Memory B cell (primary cell): ENCODE measurements at regions not wholly inside any gene's neighbourhood (a gene's known extent, or its start where the extent isn't known, plus 50 kb on each side); places are given as distances from the start of the nearest gene placed in this dataset.

Source experiments
- ATAC-seq: fragments of 150-1000 bp; cut with Tn5 transposase; 2 replicates; pipeline ENCODE4 v1.10.0; 2021; ENCODE audit warnings: low read depth, mild to moderate bottlenecking, moderate library complexity
- DNase-seq, 2 donors: peaks; one replicate each; pipeline ENCODE4 v3.0.0; 2022; ENCODE audit warnings: low spot score in 2 of 2
- H3K27ac Mint-ChIP-seq: one replicate; pipeline ENCODE4 v1.8.0; 2022; ENCODE audit warnings: mild to moderate bottlenecking, moderate library complexity, mixed read lengths
- H3K27me3 Mint-ChIP-seq: one replicate; pipeline ENCODE4 v1.8.0; 2022; ENCODE audit warnings: mixed read lengths
- H3K36me3 Mint-ChIP-seq: one replicate; pipeline ENCODE4 v1.8.0; 2022; ENCODE audit warnings: mild to moderate bottlenecking, mixed read lengths
- H3K4me1 Mint-ChIP-seq: one replicate; pipeline ENCODE4 v1.8.0; 2022; ENCODE audit warnings: mixed read lengths
- H3K4me3 Mint-ChIP-seq: one replicate; pipeline ENCODE4 v1.8.0; 2022; ENCODE audit warnings: mild to moderate bottlenecking, moderate library complexity, mixed read lengths
- H3K9me3 Mint-ChIP-seq: one replicate; pipeline ENCODE4 v1.8.0; 2022; ENCODE audit warnings: mixed read lengths

- no peak for DNase-seq
- no peaks in the 10 kb centered on the region for H3K36me3 Mint-ChIP-seq
- H3K27me3 Mint-ChIP-seq, result no peaks in the 10 kb centered on the region
- no peak overlapping the region for H3K27ac Mint-ChIP-seq
- H3K9me3 Mint-ChIP-seq, result no peaks in the 10 kb centered on the region
- no peak for ATAC-seq
- no peak overlapping the region for H3K4me3 Mint-ChIP-seq
- no peaks in the 10 kb centered on the region for H3K4me1 Mint-ChIP-seq
Measured at GRCh38 chr9:13426606-13427005, 147.1 kb upstream of the MPDZ start.

- no peak overlapping the region for H3K27ac Mint-ChIP-seq
- DNase-seq, result no peak
- no peaks in the 10 kb centered on the region for H3K27me3 Mint-ChIP-seq
- H3K36me3 Mint-ChIP-seq, result no peaks in the 10 kb centered on the region
- H3K4me1 Mint-ChIP-seq, result no peaks in the 10 kb centered on the region
- no peaks in the 10 kb centered on the region for H3K9me3 Mint-ChIP-seq
- ATAC-seq, result no peak
- no peak overlapping the region for H3K4me3 Mint-ChIP-seq
Measured at GRCh38 chr9:13424872-13425271, 145.4 kb upstream of the MPDZ start.

DNA sequence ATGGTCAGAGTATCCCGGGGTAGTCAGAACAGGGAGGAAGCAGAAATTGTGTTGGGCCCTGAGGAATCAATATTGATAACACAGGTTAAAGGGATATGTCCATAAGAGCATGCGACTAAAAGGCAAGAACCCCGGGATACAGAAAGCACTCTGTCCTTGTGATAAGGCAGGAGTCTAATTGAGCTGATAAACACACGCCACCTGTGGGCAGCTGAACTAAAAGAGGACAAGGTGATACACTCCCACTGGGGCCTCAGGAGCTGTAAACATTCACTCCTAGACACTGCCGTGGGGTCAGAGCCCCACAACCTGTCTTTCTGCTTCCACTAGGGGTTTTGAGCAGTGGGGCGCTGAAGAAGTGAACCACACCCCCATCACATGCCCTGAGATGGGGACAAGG lies 144.7 kb upstream of the MPDZ start:
- no peaks in the 10 kb centered on the region for H3K4me1 Mint-ChIP-seq
- no peak overlapping the region for H3K4me3 Mint-ChIP-seq
- no peak overlapping the region for H3K27ac Mint-ChIP-seq
- ATAC-seq, result no peak
- no peak for DNase-seq
- no peaks in the 10 kb centered on the region for H3K27me3 Mint-ChIP-seq
- no peaks in the 10 kb centered on the region for H3K36me3 Mint-ChIP-seq
- no peaks in the 10 kb centered on the region for H3K9me3 Mint-ChIP-seq

- H3K36me3 Mint-ChIP-seq, result no peaks in the 10 kb centered on the region
- peaks cover 3% of the 10 kb centered on the region for H3K9me3 Mint-ChIP-seq
- H3K27me3 Mint-ChIP-seq, result no peaks in the 10 kb centered on the region
- ATAC-seq (no peak), DNase-seq (no peak)
- H3K4me3 Mint-ChIP-seq, result no peak overlapping the region
- H3K4me1 Mint-ChIP-seq, result no peaks in the 10 kb centered on the region
- H3K27ac Mint-ChIP-seq, result no peak overlapping the region
Measured at GRCh38 chr9:13414349-13414748, 134.9 kb upstream of the MPDZ start.

DNA sequence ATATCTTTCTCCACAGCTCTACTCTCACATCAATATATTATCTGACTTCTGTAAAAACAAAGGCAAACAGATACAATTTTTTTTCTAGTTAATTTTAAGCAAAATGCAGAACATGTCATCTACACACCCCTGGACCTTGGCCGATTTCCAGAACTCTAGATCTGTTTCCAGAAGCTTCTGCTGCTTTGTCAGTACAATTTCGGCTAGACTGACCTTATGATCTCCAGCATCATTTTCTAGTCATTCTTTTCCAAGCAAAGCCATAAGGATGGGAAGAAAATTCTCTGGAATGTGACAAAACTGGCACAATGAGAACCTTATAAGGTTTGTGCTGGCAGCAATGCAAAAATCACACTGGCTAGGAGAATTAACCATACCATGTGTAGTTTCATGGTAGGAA lies 132.8 kb upstream of the MPDZ start:
- no peak for DNase-seq
- Mint-ChIP-seq H3K9me3 (peaks cover 1% of the 10 kb centered on the region), H3K4me1 (no peaks in the 10 kb centered on the region), H3K36me3 (no peaks in the 10 kb centered on the region), H3K27ac (no peak overlapping the region), H3K27me3 (no peaks in the 10 kb centered on the region), H3K4me3 (no peak overlapping the region)
- no peak for ATAC-seq

GRCh38 chr9:13411791-13412190 lies 132.3 kb upstream of the MPDZ start:
- H3K36me3 Mint-ChIP-seq, result no peaks in the 10 kb centered on the region
- H3K27ac Mint-ChIP-seq, result no peak overlapping the region
- no peak for DNase-seq
- ATAC-seq, result no peak
- H3K27me3 Mint-ChIP-seq, result no peaks in the 10 kb centered on the region
- H3K4me3 Mint-ChIP-seq, result no peak overlapping the region
- H3K4me1 Mint-ChIP-seq, result no peaks in the 10 kb centered on the region
- H3K9me3 Mint-ChIP-seq, result peaks cover 1% of the 10 kb centered on the region

DNA sequence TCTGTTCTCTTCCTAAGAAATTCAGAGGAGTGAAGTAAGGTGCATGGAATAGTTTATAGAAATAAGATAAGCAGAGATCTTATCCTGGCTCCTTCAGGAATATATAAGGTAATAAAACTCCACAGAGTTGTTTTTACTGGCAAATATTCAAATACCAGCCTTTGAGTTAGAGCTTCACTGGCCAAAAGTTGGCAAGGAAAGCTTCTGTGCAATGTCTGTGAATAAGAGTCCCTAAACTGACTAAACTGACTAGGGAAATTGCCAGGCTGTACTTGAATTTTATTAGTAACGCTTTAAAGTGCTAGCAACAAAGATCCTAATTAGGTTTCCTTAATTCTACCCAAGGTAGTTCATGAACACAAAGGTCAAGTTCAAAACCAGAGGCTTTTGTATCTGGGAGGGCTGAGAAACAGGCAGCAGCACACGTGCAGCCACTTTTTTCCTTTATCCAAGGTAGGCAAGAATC lies 131.1 kb upstream of the MPDZ start:
- no peak for DNase-seq
- Mint-ChIP-seq H3K4me1 (no peaks in the 10 kb centered on the region), H3K4me3 (no peak overlapping the region)

DNA sequence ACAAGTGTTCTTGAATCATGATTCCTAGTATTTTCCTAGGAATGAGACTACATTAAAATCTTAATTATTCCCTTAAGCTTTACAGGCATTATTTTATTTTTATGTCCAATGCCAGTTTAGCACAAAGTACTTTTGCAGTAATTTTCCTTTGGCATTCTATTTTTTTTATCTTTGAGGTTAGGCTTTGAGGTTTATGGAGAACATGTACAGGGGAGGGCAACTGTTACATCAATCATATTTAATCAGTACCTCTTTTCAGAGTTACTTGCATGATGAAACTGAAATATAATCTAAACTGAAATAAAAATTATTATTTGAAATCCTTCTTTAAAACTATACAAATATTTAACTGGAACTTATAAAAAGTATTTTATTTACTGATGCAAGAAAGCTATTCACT lies 118.2 kb upstream of the MPDZ start:
- Mint-ChIP-seq H3K27me3 (no peaks in the 10 kb centered on the region), H3K27ac (no peak overlapping the region), H3K36me3 (no peaks in the 10 kb centered on the region)

More for the DNA sequence above, 131.1 kb upstream of the MPDZ start:
- no peak for ATAC-seq
- Mint-ChIP-seq H3K36me3 (no peaks in the 10 kb centered on the region), H3K27ac (no peak overlapping the region), H3K9me3 (peaks cover 1% of the 10 kb centered on the region), H3K27me3 (no peaks in the 10 kb centered on the region)

DNA sequence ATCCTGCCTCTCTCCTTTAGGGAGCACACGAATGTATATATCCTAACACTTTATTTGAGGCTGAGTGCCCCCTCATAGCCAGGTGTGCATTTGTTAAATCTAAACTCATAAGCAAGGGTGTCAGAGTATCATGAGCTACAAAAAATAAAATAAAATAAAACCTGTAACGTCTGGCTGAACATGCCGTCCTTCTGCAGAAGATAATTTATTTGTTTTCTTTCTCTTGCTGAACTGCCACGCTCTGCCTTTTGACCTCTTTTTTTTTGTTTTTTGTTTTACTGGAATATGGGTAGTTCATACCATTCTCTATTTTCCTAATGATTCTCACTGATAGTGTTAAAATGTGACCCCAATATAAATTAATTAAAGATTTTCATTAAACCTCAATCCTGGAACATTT lies 117.7 kb upstream of the MPDZ start:
- Mint-ChIP-seq H3K4me1 (no peaks in the 10 kb centered on the region), H3K27me3 (no peaks in the 10 kb centered on the region), H3K36me3 (no peaks in the 10 kb centered on the region), H3K27ac (no peak overlapping the region), H3K4me3 (no peak overlapping the region), H3K9me3 (peaks cover 4% of the 10 kb centered on the region)
- no peak for DNase-seq
- no peak for ATAC-seq

More for the DNA sequence above, 118.2 kb upstream of the MPDZ start:
- DNase-seq (no peak), ATAC-seq (no peak)
- Mint-ChIP-seq H3K4me1 (no peaks in the 10 kb centered on the region), H3K4me3 (no peak overlapping the region), H3K9me3 (peaks cover 4% of the 10 kb centered on the region)

DNA sequence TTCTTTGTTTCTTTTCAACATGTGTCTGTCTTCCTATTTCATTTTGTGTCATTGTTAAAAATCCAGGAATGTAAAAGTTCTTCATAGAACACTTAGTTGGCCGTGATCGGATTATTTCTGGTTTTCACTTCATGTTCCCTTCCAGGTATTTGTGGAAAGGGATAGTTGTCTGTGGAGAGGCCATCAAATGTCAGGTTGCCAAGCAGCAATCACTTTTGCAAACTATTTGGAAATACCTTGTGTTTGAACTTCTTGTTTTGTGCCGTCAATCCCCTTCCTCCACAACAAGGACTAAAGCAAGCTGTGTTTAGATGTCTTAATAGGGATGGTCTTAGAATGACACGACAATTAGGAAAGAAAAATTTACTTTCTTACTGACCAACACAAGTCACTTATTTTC lies 116.9 kb upstream of the MPDZ start:
- Mint-ChIP-seq H3K4me1 (no peaks in the 10 kb centered on the region), H3K4me3 (no peak overlapping the region)
- no peak for ATAC-seq

GRCh38 chr9:13395156-13395555 lies 115.7 kb upstream of the MPDZ start:
- peaks cover 9% of the 10 kb centered on the region for H3K9me3 Mint-ChIP-seq
- H3K36me3 Mint-ChIP-seq, result no peaks in the 10 kb centered on the region
- DNase-seq (no peak), ATAC-seq (no peak)
- H3K27me3 Mint-ChIP-seq, result no peaks in the 10 kb centered on the region
- H3K27ac Mint-ChIP-seq, result no peak overlapping the region
- no peak overlapping the region for H3K4me3 Mint-ChIP-seq
- H3K4me1 Mint-ChIP-seq, result no peaks in the 10 kb centered on the region

More for the DNA sequence above, 116.9 kb upstream of the MPDZ start:
- Mint-ChIP-seq H3K27me3 (no peaks in the 10 kb centered on the region), H3K9me3 (peaks cover 10% of the 10 kb centered on the region), H3K27ac (no peak overlapping the region), H3K36me3 (no peaks in the 10 kb centered on the region)
- DNase-seq, result no peak

DNA sequence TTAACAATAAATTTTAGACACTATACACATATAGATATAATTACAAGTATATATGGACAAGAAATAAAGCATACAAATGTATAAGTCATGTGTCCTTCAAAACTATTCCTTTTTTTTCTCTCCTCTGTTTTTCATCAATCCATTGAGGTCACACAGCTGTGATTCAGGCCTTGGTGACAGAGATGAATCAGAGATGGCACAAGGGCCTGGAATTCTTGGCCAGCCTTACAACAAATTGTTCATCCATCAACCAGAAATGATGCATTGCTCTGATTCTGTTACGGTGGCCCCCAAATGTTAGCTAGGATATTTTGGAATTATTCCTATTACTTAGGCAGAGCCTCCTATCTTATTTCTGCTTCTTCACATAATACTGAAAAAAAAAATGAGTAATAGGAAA lies 108.7 kb upstream of the MPDZ start:
- H3K4me3 Mint-ChIP-seq, result no peak overlapping the region
- ATAC-seq (no peak), DNase-seq (no peak)
- no peaks in the 10 kb centered on the region for H3K4me1 Mint-ChIP-seq
- H3K27ac Mint-ChIP-seq, result no peak overlapping the region
- no peaks in the 10 kb centered on the region for H3K36me3 Mint-ChIP-seq
- peaks cover 19% of the 10 kb centered on the region for H3K9me3 Mint-ChIP-seq
- H3K27me3 Mint-ChIP-seq, result no peaks in the 10 kb centered on the region

DNA sequence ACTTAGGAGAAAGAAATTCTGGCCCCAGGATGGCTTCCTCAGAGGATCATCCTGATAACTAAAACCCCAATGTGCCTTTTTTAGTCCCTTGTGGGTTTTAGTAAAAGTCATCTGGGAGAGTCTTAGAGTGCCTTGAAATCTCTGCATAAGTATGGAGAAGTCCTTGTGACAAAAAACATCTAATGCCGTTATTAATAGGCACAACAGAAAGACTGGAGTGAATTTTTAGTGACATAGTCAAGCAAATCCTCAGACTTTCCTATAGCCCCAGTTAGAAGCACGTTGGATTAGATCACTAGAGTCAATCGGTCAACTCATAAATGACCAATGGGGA lies 108.2 kb upstream of the MPDZ start:
- Mint-ChIP-seq H3K36me3 (no peaks in the 10 kb centered on the region), H3K4me1 (peaks cover 2% of the 10 kb centered on the region), H3K4me3 (no peak overlapping the region), H3K27me3 (no peaks in the 10 kb centered on the region), H3K9me3 (peaks cover 21% of the 10 kb centered on the region), H3K27ac (no peak overlapping the region)
- DNase-seq (no peak), ATAC-seq (no peak)

DNA sequence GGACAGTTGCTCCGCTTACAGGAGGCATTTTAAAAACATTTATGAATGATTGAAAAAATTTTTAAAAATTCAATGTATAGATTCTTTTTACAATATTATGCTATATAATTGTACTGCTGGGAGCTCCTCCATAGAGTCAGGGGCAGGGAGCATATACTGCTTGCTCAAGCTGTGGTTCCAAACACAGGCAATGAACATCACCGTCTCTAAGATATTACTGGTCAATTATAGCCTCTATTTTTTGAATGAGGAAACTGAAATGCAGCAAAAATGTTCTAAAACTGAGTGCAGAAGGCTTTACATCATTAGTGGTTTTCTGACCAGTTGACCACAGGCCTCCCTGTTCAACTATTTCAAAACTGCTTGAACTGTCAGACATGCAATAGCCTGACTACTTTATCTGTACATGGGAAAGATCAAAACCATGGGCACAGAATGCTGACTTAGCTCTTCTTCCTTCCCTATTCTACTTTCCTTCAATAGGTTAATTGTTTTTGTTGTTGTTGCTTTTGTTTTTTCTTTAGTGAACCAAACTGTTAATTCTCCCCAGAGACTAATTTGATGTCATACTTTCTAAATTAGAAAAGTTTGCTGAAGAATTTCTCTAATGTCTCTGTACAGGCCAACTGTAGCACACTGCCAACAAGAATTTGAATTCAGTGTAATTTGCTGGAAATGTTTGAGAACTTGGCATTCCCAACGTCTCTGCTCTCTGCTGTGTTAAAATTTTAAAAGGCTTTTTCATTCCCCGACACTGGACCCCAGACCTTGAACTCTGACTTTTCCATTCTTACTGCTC lies 107.6 kb upstream of the MPDZ start:
- DNase-seq, result no peak
- H3K27me3 Mint-ChIP-seq, result no peaks in the 10 kb centered on the region

DNA sequence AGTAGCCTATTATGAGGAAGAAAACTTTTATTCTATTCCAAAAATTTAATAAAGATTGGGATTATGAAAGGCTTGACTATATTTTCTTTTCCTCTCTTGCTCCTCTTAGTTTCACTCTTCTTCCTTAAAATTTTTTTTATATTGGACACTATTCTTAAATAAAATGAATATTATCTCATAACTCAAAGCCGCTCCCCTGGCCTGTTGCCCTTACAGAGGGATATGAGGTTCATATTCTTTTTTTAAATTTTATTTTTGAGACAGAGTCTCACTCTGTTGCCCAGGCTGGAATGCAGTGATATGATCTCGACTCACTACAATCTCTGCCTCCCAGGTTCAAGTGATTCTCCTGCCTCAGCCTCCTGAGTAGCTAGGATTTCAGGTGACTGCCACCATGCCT lies 106.8 kb upstream of the MPDZ start:
- no peak for ATAC-seq
- H3K4me1 Mint-ChIP-seq, result peaks cover 2% of the 10 kb centered on the region
- H3K9me3 Mint-ChIP-seq, result peaks cover 14% of the 10 kb centered on the region
- no peaks in the 10 kb centered on the region for H3K36me3 Mint-ChIP-seq
- no peak overlapping the region for H3K27ac Mint-ChIP-seq
- H3K4me3 Mint-ChIP-seq, result no peak overlapping the region
- no peak for DNase-seq
- no peaks in the 10 kb centered on the region for H3K27me3 Mint-ChIP-seq

More for the DNA sequence above, 107.6 kb upstream of the MPDZ start:
- Mint-ChIP-seq H3K9me3 (peaks cover 21% of the 10 kb centered on the region), H3K4me3 (no peak overlapping the region), H3K36me3 (no peaks in the 10 kb centered on the region), H3K27ac (no peak overlapping the region), H3K4me1 (peaks cover 2% of the 10 kb centered on the region)
- no peak for ATAC-seq
